ENCODE measurements at regions not wholly inside any gene's neighbourhood (a gene's known extent, or its start where the extent isn't known, plus 50 kb on each side); places are given as distances from the start of the nearest gene placed in this dataset.

DNA sequence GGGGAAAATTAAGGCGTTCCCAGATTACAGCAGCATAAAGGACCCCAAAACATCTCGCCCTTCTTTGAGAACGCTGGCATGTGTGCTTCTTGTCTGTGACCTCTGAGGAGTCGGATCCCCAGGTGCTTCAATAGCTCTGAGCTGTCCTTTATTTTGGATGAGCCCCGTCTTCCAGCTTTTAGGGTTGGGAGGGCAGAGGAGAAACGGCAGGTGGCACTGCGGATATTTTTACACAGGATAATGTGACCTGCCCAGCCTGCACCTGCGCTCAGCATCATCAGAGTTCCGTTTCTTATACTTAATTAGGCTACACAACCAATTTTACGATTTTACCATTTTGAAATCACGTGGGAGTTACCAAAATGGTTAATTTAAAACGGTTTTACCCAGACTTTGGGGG, 147.7 kb upstream of the RPS6KA2 start:
- DNase-seq (ENCODE audit: low read depth) = no peak

DNA sequence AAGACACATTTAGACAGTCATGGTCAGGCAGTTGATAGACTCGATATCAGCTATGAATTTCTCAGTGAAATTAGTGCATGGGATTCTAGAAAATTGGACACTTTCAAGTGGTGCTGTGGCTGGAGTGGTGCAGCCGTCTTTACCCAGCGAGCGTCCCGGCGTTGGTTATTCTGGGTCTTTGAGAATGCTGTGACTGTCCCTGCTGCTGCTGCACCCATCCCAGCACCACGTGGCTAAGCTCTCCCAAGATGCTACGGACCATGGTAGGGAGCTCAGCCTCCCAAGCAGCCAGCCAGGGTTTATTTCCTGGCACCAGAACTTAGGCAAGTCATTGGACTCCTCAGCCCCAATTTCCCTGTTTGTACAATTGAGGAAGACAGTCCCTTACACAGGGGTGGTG, 147.2 kb upstream of the RPS6KA2 start:
- DNase-seq (ENCODE audit: low read depth) = no peak

DNA sequence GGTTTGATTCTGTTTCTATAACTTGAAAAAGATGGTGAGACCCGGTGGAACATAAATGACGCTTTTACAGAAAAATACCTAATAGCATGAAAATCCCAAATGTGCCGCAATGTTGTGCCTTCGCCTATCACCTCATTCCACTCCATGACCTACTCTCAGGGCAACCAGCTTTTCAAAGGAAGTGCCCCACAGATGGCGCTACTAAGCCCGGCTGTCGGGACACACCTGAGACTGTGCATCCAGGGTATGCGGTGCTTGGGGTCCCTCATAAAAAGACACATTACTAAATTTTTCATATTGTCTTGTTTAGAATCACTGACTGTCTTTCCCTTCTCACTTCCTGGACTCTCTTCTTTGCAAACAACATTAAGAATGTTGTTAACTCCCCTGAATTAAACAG, 145.5 kb upstream of the RPS6KA2 start:
- DNase-seq (ENCODE audit: low read depth) = no peak

GRCh38 chr6:166771701-166772100, 144.7 kb upstream of the RPS6KA2 start:
- no peak for DNase-seq (ENCODE audit: low read depth)

DNA sequence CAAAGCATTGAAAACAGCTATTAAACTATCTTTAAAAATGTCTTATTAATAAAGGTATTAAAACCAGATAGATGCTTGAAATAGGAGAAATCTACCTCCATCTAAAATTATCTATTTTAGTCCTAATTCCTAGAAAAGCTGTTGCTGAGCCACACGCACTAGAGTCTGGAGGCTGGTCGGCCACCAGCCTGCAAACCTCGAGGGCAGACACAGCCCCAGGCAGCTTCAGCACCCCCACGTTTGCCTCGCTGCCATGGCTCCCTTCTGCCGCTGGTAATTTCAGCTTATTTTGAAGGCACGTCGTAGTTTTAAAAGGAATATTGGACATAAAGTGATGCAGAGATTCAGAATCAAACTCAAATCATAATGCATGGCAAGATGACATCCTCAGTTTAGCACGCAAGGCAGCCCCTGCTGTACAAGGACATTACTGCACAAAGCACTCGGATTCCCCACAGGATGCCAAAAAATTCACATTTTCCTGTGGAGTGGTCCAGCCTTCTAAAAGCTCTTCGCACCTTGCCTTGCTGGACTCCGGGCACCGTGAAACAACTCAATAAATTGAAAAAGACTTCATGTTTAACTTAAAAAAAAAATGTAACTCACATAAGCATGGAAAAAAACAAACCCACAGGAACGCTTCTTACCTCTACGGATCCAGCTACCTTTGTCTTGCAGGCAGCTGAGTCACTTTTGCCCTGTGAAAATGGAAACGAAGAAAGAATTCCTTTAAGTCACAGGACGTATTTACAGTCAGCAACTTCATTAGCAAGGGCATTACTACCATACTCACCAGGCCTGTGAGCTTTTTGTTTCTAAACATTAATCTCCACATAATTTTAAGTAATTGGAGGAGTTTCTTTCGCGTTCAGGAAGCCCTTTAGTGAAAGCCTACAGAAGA, 143.4 kb upstream of the RPS6KA2 start:
- no peak for DNase-seq (ENCODE audit: low read depth)

GRCh38 chr6:166769648-166770047, 142.6 kb upstream of the RPS6KA2 start:
- DNase-seq (ENCODE audit: low read depth) = no peak

DNA sequence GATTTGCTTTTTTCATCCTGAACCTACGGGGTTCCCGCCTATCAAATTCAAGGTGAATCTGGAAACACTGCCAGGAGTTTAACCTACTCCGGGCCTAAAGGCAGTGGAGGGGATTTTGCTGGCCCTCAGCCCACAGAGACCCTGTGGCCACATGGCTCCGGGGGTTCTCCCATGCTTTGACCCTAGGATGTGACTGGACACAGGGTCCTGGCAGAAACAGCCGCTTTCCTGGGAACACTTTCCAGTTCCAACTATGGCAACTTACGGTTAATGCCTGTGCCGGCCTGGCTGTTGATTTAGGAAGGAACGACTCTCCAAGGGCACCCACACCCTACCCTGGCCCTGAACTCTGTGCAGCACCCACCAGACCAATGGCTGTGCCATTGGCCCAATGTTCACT, 141.7 kb upstream of the RPS6KA2 start:
- DNase-seq (ENCODE audit: low read depth) = no peak

GRCh38 chr6:166767230-166767629, 140.2 kb upstream of the RPS6KA2 start:
- no peak for DNase-seq (ENCODE audit: low read depth)

DNA sequence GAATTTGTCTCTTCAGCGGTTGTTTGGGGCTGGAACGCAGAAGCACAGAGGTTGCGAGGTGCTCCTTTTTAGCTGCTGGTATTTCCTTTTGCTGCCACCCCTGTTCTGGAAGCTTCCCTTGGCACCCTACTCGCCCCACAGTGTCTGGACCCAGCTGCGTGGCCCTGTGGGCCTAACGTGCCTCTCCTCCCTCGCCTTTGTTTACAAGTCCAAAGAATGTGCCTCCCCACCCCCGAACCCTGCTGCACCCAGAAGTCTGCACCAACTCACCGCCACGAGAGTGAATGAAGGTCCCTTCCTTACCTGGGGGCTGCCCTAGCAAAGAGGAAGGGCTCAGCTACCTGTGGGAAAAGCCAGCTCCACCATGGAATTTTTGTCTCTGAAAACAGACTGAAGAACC, 139.7 kb upstream of the RPS6KA2 start:
- DNase-seq (ENCODE audit: low read depth) = no peak

GRCh38 chr6:166765234-166765541, 138.1 kb upstream of the RPS6KA2 start:
- no peak for DNase-seq (ENCODE audit: low read depth)

- DNase-seq (ENCODE audit: low read depth) = no peak
Observed at GRCh38 chr6:166764473-166765233, 137.6 kb upstream of the RPS6KA2 start.

DNA sequence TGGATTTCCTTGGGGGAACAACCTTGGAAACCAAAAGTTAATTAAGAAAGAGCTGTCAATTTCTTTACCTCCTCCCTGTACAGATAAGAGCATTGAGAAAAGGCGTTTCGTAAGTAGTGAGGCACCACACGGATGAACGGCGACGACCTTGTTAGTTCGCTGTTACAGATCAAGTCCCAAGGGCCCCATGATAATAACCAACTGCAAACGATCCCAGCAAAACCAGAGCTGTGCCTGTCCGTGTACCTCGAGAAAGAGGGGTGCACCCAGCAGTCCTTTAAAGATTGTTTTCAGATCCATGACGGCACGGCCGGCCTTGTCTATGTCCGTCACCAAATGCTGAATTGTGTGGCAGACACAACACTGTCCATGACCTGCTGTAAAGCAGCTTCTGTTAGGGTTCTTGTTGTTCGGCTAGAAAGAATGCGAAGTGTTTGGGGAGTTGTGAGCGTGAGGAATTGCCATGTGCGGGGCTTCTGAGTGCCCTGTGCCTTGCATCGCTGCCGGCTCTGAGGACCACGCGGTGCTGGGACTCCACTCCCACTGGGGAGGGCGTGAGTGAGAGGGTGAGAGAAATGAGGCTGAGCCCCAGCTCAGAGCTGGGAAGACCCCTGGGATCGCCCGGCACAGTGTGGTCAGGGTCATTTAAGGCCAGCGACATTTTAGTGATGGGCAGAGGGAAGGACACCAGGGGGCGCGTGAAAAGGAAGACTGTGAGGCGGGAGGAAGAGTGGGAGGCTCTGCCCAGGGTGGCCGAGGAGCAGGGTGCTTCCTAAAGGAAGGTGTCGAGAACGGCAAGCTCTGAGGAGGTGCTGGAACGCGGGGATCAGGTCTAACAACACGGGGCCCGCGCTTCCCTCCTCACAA, 136.8 kb upstream of the RPS6KA2 start:
- DNase-seq (ENCODE audit: low read depth) = no peak

DNA sequence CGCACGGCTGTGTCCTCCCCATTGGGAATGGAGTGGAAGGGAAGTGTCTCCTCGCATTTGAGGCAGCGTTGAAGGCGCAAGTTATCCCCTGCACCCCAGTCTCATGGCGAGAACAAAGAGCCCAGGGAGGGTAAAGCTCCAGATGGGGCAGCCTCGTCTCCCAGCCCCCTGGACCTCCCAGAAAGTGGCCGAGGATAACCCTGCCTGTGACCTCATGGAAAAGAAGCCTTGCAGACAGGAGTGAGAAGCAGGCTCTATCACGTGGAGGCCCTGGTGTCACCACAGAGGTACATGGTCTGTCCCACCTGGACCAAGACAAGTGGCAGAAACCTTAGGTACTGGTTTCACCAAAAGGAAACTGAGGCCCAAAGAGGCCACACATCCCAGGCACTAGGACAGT, 134.8 kb upstream of the RPS6KA2 start:
- DNase-seq (ENCODE audit: low read depth) = no peak

- no peak for DNase-seq (ENCODE audit: low read depth)
Observed at GRCh38 chr6:166760288-166760687, 133.2 kb upstream of the RPS6KA2 start.

DNA sequence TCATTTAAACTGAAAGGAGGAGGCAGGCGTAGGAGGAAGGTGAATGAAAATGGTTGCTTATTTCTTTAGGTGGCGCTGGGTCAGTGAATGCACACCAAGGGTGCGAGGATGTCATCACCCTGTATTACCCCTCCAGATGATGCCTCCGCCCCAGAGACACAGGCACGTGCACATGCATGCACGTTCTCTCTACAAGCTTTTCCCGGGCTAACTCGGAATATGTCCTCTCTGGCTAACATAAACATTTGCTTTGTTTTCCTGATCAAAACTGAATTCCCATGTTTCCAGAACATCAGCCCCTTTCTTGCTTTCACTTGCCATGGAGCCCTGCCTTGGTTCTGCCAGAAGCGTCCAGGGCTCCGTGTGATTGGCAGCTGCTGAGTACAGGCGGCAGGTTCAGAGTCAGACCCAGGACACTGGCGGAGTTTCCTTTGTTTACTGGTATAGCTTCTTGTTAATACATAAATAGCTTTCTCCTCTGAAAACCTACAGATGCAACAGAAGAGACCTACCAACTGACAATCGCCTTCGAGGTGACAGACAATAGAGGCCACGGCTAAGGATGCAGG, 131.2 kb upstream of the RPS6KA2 start:
- DNase-seq (ENCODE audit: low read depth) = no peak

GRCh38 chr6:166757232-166758135, 130.4 kb upstream of the RPS6KA2 start:
- DNase-seq (ENCODE audit: low read depth) = peak; percentile 25

DNA sequence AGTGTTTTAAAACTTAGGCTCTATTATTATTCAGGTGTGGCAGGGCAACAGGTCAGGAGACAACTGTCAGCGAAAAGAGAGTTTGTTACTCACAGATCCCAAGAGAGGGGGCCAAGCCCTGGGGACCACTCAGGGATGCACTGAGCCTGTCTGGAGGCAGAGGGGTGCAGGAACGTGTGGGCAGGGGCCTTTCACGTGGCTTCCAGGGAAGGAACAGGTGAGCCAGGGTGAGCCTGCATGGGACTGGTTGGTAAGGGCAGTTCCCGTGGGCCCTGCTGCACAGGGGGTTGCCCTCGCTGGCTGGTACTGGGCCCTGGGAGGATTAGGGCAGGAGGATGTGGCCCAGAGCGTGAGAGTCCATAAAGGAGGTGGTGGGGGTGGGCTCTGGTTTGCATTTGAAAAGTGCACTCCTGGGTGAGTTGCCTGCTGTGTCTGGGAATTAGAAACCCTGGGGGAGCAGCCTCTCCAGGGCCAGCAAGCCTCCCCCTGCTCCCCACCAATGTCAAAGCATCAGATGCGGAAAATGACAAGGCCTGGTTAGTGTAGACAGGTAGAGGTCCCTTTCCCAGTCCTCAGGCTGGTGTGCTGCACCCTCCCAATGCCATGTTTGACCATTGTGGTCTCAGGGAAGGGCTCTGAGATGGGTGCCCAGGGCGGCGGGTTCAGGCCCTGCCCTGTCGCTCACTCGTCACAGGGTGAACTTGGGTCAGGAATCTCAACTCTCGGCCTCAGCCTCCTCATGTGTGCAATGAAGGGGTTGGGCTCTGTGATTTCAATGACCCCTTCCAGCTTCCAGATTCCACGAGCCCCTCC, 127.4 kb upstream of the RPS6KA2 start:
- no peak for DNase-seq (ENCODE audit: low read depth)

- DNase-seq (ENCODE audit: low read depth) = no peak
Observed at GRCh38 chr6:166752928-166753721, 126.1 kb upstream of the RPS6KA2 start.

DNA sequence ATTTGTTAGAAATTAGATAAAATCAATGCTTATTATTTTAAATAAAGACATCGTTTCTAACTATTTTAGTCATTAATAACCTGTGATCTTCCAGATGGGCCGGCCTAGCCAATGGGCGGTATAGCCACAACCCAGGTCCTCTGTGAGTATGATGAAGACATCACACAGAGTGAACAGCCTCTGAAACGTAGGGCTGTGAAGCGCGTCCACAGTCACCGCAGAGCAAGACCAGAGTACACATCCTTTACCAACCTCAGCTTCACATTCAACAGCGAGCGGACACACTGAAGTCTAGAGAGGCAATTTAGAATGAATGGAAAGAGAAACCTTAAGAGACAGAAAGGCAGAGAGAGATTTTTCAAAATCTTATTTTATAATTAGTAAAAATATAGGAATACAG, 125.0 kb upstream of the RPS6KA2 start:
- no peak for DNase-seq (ENCODE audit: low read depth)
